ENCODE measurements at regions not wholly inside any gene's neighbourhood (a gene's known extent, or its start where the extent isn't known, plus 50 kb on each side); places are given as distances from the start of the nearest gene placed in this dataset.

DNA sequence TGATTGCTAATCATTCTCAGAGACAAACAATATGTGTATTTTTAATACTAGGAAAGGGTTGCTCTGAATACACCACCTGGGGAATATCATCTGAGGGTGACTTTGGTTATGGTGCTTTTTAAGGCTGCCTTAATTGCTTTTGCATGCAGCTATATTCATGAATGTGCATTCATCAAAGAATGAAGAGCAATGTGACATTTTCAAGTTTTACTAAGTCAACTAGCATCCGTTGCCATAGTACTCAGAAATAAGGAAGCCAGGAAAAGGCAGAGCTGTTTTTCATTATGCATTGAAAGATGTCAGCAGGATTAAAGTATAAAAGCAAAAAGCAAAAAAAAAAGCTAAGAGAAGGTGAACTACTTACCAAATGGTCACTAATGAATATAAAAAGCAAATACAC, 67.4 kb upstream of the PCDH18 start:
- TF ChIP-seq, protein P1, sequence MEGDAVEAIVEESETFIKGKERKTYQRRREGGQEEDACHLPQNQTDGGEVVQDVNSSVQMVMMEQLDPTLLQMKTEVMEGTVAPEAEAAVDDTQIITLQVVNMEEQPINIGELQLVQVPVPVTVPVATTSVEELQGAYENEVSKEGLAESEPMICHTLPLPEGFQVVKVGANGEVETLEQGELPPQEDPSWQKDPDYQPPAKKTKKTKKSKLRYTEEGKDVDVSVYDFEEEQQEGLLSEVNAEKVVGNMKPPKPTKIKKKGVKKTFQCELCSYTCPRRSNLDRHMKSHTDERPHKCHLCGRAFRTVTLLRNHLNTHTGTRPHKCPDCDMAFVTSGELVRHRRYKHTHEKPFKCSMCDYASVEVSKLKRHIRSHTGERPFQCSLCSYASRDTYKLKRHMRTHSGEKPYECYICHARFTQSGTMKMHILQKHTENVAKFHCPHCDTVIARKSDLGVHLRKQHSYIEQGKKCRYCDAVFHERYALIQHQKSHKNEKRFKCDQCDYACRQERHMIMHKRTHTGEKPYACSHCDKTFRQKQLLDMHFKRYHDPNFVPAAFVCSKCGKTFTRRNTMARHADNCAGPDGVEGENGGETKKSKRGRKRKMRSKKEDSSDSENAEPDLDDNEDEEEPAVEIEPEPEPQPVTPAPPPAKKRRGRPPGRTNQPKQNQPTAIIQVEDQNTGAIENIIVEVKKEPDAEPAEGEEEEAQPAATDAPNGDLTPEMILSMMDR (IDR thresholded peaks at IDR 0.05) = no peak
- TF ChIP-seq POLR2A (IDR thresholded peaks at IDR 0.05) (no peak), POLR2AphosphoS5 (IDR thresholded peaks at IDR 0.05) (no peak)
